ENCODE measurements at regions not wholly inside any gene's neighbourhood (a gene's known extent, or its start where the extent isn't known, plus 50 kb on each side); places are given as distances from the start of the nearest gene placed in this dataset.
"Not testable (repeated sequence)": the region's sequence is repeated elsewhere in the genome, so short reads cannot be mapped to it uniquely, and the experiment has no call there.

- WGBS, 2 donors, result 90% methylated on average over 18 of the region's 18 CpGs
- H3K27me3 ChIP-seq (ENCODE audit: control insufficient read depth in 1 of 2, insufficient read depth in 2 of 2, low read length in 2 of 2), result no peaks in the 10 kb centered on the region
- no peak overlapping the region for H3K27ac ChIP-seq (ENCODE audit: low read depth in 2 of 2, low read length in 1 of 2)
- no peaks in the 10 kb centered on the region for H3K36me3 ChIP-seq (ENCODE audit: control insufficient read depth in 2 of 2, insufficient read depth in 2 of 2, low read length in 1 of 2)
- H3K4me3 ChIP-seq (ENCODE audit: low read depth in 1 of 2, low read length in 2 of 2), result no peak overlapping the region
- peaks cover 5 to 6% of the 10 kb centered on the region in 2 donors for H3K9me3 ChIP-seq (ENCODE audit: control insufficient read depth in 2 of 2, insufficient read depth in 1 of 2, low read depth in 1 of 2, low read length in 1 of 2)
- H3K4me1 ChIP-seq (ENCODE audit: control insufficient read depth in 2 of 2, insufficient read depth in 2 of 2, low read length in 1 of 2), result no peaks in the 10 kb centered on the region
These were observed 442.5 kb downstream of the SPATA31D1 start for GRCh38 chr9:82431121-82431520.

- 93 to 95% methylated on average over 15 of the region's 15 CpGs for WGBS, 2 donors
- H3K9me3 ChIP-seq (ENCODE audit: control insufficient read depth in 2 of 2, insufficient read depth in 1 of 2, low read depth in 1 of 2, low read length in 1 of 2); H3K4me1 ChIP-seq (ENCODE audit: control insufficient read depth in 2 of 2, insufficient read depth in 2 of 2, low read length in 1 of 2); H3K27ac ChIP-seq (ENCODE audit: low read depth in 2 of 2, low read length in 1 of 2); H3K36me3 ChIP-seq (ENCODE audit: control insufficient read depth in 2 of 2, insufficient read depth in 2 of 2, low read length in 1 of 2); H3K4me3 ChIP-seq (ENCODE audit: low read depth in 1 of 2, low read length in 2 of 2); H3K27me3 ChIP-seq (ENCODE audit: control insufficient read depth in 1 of 2, insufficient read depth in 2 of 2, low read length in 2 of 2): not testable (repeated sequence)
These were observed 444.8 kb downstream of the SPATA31D1 start for GRCh38 chr9:82433290-82433931.

- Histone ChIP-seq H3K9me3 (ENCODE audit: control insufficient read depth in 2 of 2, insufficient read depth in 1 of 2, low read depth in 1 of 2, low read length in 1 of 2) (peaks cover under 1 to 7% of the 10 kb centered on the region in 2 donors), H3K27me3 (ENCODE audit: control insufficient read depth in 1 of 2, insufficient read depth in 2 of 2, low read length in 2 of 2) (no peaks in the 10 kb centered on the region), H3K4me3 (ENCODE audit: low read depth in 1 of 2, low read length in 2 of 2) (no peak overlapping the region), H3K4me1 (ENCODE audit: control insufficient read depth in 2 of 2, insufficient read depth in 2 of 2, low read length in 1 of 2) (no peaks in the 10 kb centered on the region), H3K36me3 (ENCODE audit: control insufficient read depth in 2 of 2, insufficient read depth in 2 of 2, low read length in 1 of 2) (no peaks in the 10 kb centered on the region), H3K27ac (ENCODE audit: low read depth in 2 of 2, low read length in 1 of 2) (no peak overlapping the region)
- WGBS, 2 donors, result 80 to 86% methylated on average over 2 of the region's 2 CpGs
These were observed 447.9 kb downstream of the SPATA31D1 start for GRCh38 chr9:82436475-82436874.

- H3K4me3 ChIP-seq (ENCODE audit: low read depth in 1 of 2, low read length in 2 of 2); H3K4me1 ChIP-seq (ENCODE audit: control insufficient read depth in 2 of 2, insufficient read depth in 2 of 2, low read length in 1 of 2); H3K9me3 ChIP-seq (ENCODE audit: control insufficient read depth in 2 of 2, insufficient read depth in 1 of 2, low read depth in 1 of 2, low read length in 1 of 2); H3K27me3 ChIP-seq (ENCODE audit: control insufficient read depth in 1 of 2, insufficient read depth in 2 of 2, low read length in 2 of 2); H3K36me3 ChIP-seq (ENCODE audit: control insufficient read depth in 2 of 2, insufficient read depth in 2 of 2, low read length in 1 of 2); H3K27ac ChIP-seq (ENCODE audit: low read depth in 2 of 2, low read length in 1 of 2): not testable (repeated sequence)
- 86 to 91% methylated on average over 3 of the region's 3 CpGs for WGBS, 2 donors
These were observed 448.6 kb downstream of the SPATA31D1 start for GRCh38 chr9:82437183-82437582.

GRCh38 chr9:82438581-82438980 lies 450.0 kb downstream of the SPATA31D1 start:
- Histone ChIP-seq H3K27me3 (ENCODE audit: control insufficient read depth in 1 of 2, insufficient read depth in 2 of 2, low read length in 2 of 2) (no peaks in the 10 kb centered on the region), H3K4me1 (ENCODE audit: control insufficient read depth in 2 of 2, insufficient read depth in 2 of 2, low read length in 1 of 2) (no peaks in the 10 kb centered on the region), H3K9me3 (ENCODE audit: control insufficient read depth in 2 of 2, insufficient read depth in 1 of 2, low read depth in 1 of 2, low read length in 1 of 2) (peaks cover 0 to 5% of the 10 kb centered on the region in 2 donors), H3K36me3 (ENCODE audit: control insufficient read depth in 2 of 2, insufficient read depth in 2 of 2, low read length in 1 of 2) (no peaks in the 10 kb centered on the region), H3K4me3 (ENCODE audit: low read depth in 1 of 2, low read length in 2 of 2) (no peak overlapping the region), H3K27ac (ENCODE audit: low read depth in 2 of 2, low read length in 1 of 2) (no peak overlapping the region)

- Histone ChIP-seq H3K4me3 (ENCODE audit: low read depth in 1 of 2, low read length in 2 of 2) (no peak overlapping the region), H3K27me3 (ENCODE audit: control insufficient read depth in 1 of 2, insufficient read depth in 2 of 2, low read length in 2 of 2) (no peaks in the 10 kb centered on the region), H3K36me3 (ENCODE audit: control insufficient read depth in 2 of 2, insufficient read depth in 2 of 2, low read length in 1 of 2) (no peaks in the 10 kb centered on the region), H3K9me3 (ENCODE audit: control insufficient read depth in 2 of 2, insufficient read depth in 1 of 2, low read depth in 1 of 2, low read length in 1 of 2) (peaks cover 0 to 7% of the 10 kb centered on the region in 2 donors), H3K4me1 (ENCODE audit: control insufficient read depth in 2 of 2, insufficient read depth in 2 of 2, low read length in 1 of 2) (no peaks in the 10 kb centered on the region), H3K27ac (ENCODE audit: low read depth in 2 of 2, low read length in 1 of 2) (no peak overlapping the region)
These were observed 454.7 kb downstream of the SPATA31D1 start for GRCh38 chr9:82443312-82443711.

GRCh38 chr9:82445556-82445955 lies 457.0 kb downstream of the SPATA31D1 start:
- WGBS, 2 donors, result 53 to 60% methylated on average over 5 of the region's 5 CpGs
- Histone ChIP-seq H3K27me3 (ENCODE audit: control insufficient read depth in 1 of 2, insufficient read depth in 2 of 2, low read length in 2 of 2) (no peaks in the 10 kb centered on the region), H3K27ac (ENCODE audit: low read depth in 2 of 2, low read length in 1 of 2) (no peak overlapping the region), H3K4me1 (ENCODE audit: control insufficient read depth in 2 of 2, insufficient read depth in 2 of 2, low read length in 1 of 2) (no peaks in the 10 kb centered on the region), H3K9me3 (ENCODE audit: control insufficient read depth in 2 of 2, insufficient read depth in 1 of 2, low read depth in 1 of 2, low read length in 1 of 2) (peaks cover 0 to 4% of the 10 kb centered on the region in 2 donors), H3K4me3 (ENCODE audit: low read depth in 1 of 2, low read length in 2 of 2) (no peak overlapping the region), H3K36me3 (ENCODE audit: control insufficient read depth in 2 of 2, insufficient read depth in 2 of 2, low read length in 1 of 2) (no peaks in the 10 kb centered on the region)

GRCh38 chr9:82447343-82447742 lies 458.8 kb downstream of the SPATA31D1 start:
- no peaks in the 10 kb centered on the region for H3K36me3 ChIP-seq (ENCODE audit: control insufficient read depth in 2 of 2, insufficient read depth in 2 of 2, low read length in 1 of 2)
- no peaks in the 10 kb centered on the region for H3K4me1 ChIP-seq (ENCODE audit: control insufficient read depth in 2 of 2, insufficient read depth in 2 of 2, low read length in 1 of 2)
- peaks cover 0 to 2% of the 10 kb centered on the region in 2 donors for H3K9me3 ChIP-seq (ENCODE audit: control insufficient read depth in 2 of 2, insufficient read depth in 1 of 2, low read depth in 1 of 2, low read length in 1 of 2)
- H3K4me3 ChIP-seq (ENCODE audit: low read depth in 1 of 2, low read length in 2 of 2), result no peak overlapping the region
- 91 to 94% methylated on average over 5 of the region's 5 CpGs for WGBS, 2 donors
- no peak overlapping the region for H3K27ac ChIP-seq (ENCODE audit: low read depth in 2 of 2, low read length in 1 of 2)
- no peaks in the 10 kb centered on the region for H3K27me3 ChIP-seq (ENCODE audit: control insufficient read depth in 1 of 2, insufficient read depth in 2 of 2, low read length in 2 of 2)

- no peaks in the 10 kb centered on the region for H3K36me3 ChIP-seq (ENCODE audit: control insufficient read depth in 2 of 2, insufficient read depth in 2 of 2, low read length in 1 of 2)
- H3K4me3 ChIP-seq (ENCODE audit: low read depth in 1 of 2, low read length in 2 of 2), result no peak overlapping the region
- no peaks in the 10 kb centered on the region for H3K4me1 ChIP-seq (ENCODE audit: control insufficient read depth in 2 of 2, insufficient read depth in 2 of 2, low read length in 1 of 2)
- no peak overlapping the region for H3K27ac ChIP-seq (ENCODE audit: low read depth in 2 of 2, low read length in 1 of 2)
- no peaks in the 10 kb centered on the region for H3K27me3 ChIP-seq (ENCODE audit: control insufficient read depth in 1 of 2, insufficient read depth in 2 of 2, low read length in 2 of 2)
- H3K9me3 ChIP-seq (ENCODE audit: control insufficient read depth in 2 of 2, insufficient read depth in 1 of 2, low read depth in 1 of 2, low read length in 1 of 2), result peaks cover 0 to 2% of the 10 kb centered on the region in 2 donors
These were observed 461.4 kb downstream of the SPATA31D1 start for GRCh38 chr9:82449986-82450385.

- Histone ChIP-seq H3K36me3 (ENCODE audit: control insufficient read depth in 2 of 2, insufficient read depth in 2 of 2, low read length in 1 of 2) (no peaks in the 10 kb centered on the region), H3K27me3 (ENCODE audit: control insufficient read depth in 1 of 2, insufficient read depth in 2 of 2, low read length in 2 of 2) (no peaks in the 10 kb centered on the region), H3K9me3 (ENCODE audit: control insufficient read depth in 2 of 2, insufficient read depth in 1 of 2, low read depth in 1 of 2, low read length in 1 of 2) (no peaks in the 10 kb centered on the region), H3K4me1 (ENCODE audit: control insufficient read depth in 2 of 2, insufficient read depth in 2 of 2, low read length in 1 of 2) (no peaks in the 10 kb centered on the region), H3K27ac (ENCODE audit: low read depth in 2 of 2, low read length in 1 of 2) (no peak overlapping the region), H3K4me3 (ENCODE audit: low read depth in 1 of 2, low read length in 2 of 2) (no peak overlapping the region)
- 56 to 64% methylated on average over 3 of the region's 3 CpGs for WGBS, 2 donors
These were observed 466.1 kb downstream of the SPATA31D1 start for GRCh38 chr9:82454509-82455190.
